Caco-2 (cell line): ENCODE measurements at regions not wholly inside any gene's neighbourhood (a gene's known extent, or its start where the extent isn't known, plus 50 kb on each side); places are given as distances from the start of the nearest gene placed in this dataset.

ENCODE experiments used
- BruUV-seq: library from RNA; stranded (reverse); fragments of 400-500 nt; replicated peaks from 2 replicates; lab custom pipeline; 2021; lab: Mats Ljungman, UMichigan
- CTCF ChIA-PET: fragments of 300-600 bp; sonication (Branson Sonifier 250); formaldehyde crosslinking; loops from one replicate; lab custom pipeline; 2022; ENCODE audit warnings: antibody characterized with exemption; lab: Charles Lee
- POLR2A ChIA-PET: fragments of 300-600 bp; sonication (Branson Sonifier 250); formaldehyde crosslinking; loops from one replicate; lab custom pipeline; 2022; ENCODE audit warnings: antibody characterized with exemption; lab: Charles Lee
- DNase-seq, 2 experiments: peaks; one replicate each; pipeline versions ENCODE4 v3.0.0 to v3.0.0-alpha.2; 2020 to 2022
- H3K27me3 ChIP-seq: replicated peaks from 2 replicates; pipeline ENCODE4 v1.6.0; 2011; ENCODE audit warnings: low read length; ENCODE audit not compliant: control insufficient read depth, insufficient read depth
- H3K36me3 ChIP-seq: 2 replicates; pipeline ENCODE4 v1.5.1; 2011; ENCODE audit warnings: low read length; ENCODE audit not compliant: control insufficient read depth, insufficient read depth
- H3K4me1 ChIP-seq: fragments of 250-450 bp; sonication (Bioruptor Pico); 2 replicates; pipeline ENCODE4 v1.5.1; 2020; ENCODE audit warnings: mild to moderate bottlenecking
- H3K4me3 ChIP-seq: 2 replicates; pipeline ENCODE4 v1.5.1; 2011; ENCODE audit warnings: low read depth, mild to moderate bottlenecking, control low read depth, low read length
- H3K9me3 ChIP-seq: fragments of 250-450 bp; sonication (Bioruptor Pico); 2 replicates; pipeline ENCODE4 v1.5.1; 2020; ENCODE audit warnings: mild to moderate bottlenecking, moderate library complexity
- H3K27ac Mint-ChIP-seq: one replicate; pipeline ENCODE4 v1.8.0; 2022; ENCODE audit warnings: mixed read lengths; ENCODE audit not compliant: unreplicated experiment
- H3K27me3 Mint-ChIP-seq: one replicate; pipeline ENCODE4 v1.8.0; 2022; ENCODE audit warnings: mixed read lengths; ENCODE audit not compliant: insufficient read depth, unreplicated experiment
- H3K36me3 Mint-ChIP-seq: one replicate; pipeline ENCODE4 v1.8.0; 2022; ENCODE audit warnings: mild to moderate bottlenecking, mixed read lengths; ENCODE audit not compliant: insufficient read depth, unreplicated experiment
- H3K4me1 Mint-ChIP-seq: one replicate; pipeline ENCODE4 v1.8.0; 2022; ENCODE audit warnings: low read depth, mixed read lengths; ENCODE audit not compliant: unreplicated experiment
- H3K4me3 Mint-ChIP-seq: one replicate; pipeline ENCODE4 v1.8.0; 2022; ENCODE audit warnings: mild to moderate bottlenecking, moderate library complexity, mixed read lengths; ENCODE audit not compliant: unreplicated experiment
- H3K9me3 Mint-ChIP-seq: one replicate; pipeline ENCODE4 v1.8.0; 2022; ENCODE audit warnings: mixed read lengths; ENCODE audit not compliant: unreplicated experiment
- CTCF ChIP-seq, 2 experiments: fragments of 200-600 bp in 1 of 2; IDR thresholded peaks; 1 replicate in 1 of 2; 2 replicates in 1 of 2; pipeline versions ENCODE4 v1.5.1 to v1.8.0; 2011 to 2022; ENCODE audit warnings: antibody characterized with exemption in 1 of 2, control low read depth in 1 of 2, inconsistent platforms in 1 of 2, low read depth in 1 of 2, low read length in 1 of 2, mild to moderate bottlenecking in 1 of 2, moderate library complexity in 1 of 2; ENCODE audit not compliant: insufficient read depth in 1 of 2, severe bottlenecking in 1 of 2, unreplicated experiment in 1 of 2
- intact Hi-C: fragments of 100-400 bp; cut with micrococcal nuclease; formaldehyde crosslinking; loops from one replicate; pipeline ENCODE4 v1.10.0; 2022; ENCODE audit not compliant: unreplicated experiment

- H3K27me3 ChIP-seq: no peaks in the 10 kb centered on the region
- H3K9me3 ChIP-seq: no peaks in the 10 kb centered on the region
- H3K4me3 Mint-ChIP-seq: no peak overlapping the region
- no peaks in the 10 kb centered on the region for H3K4me1 ChIP-seq
- CTCF ChIA-PET: no interaction called here
- BruUV-seq: no TSS peak
- DNase-seq: no peak
- no peaks in the 10 kb centered on the region for H3K27me3 Mint-ChIP-seq
- intact Hi-C loops: no loop called here
- TF ChIP-seq CTCF (IDR thresholded peaks at IDR 0.05; ENCODE audit: insufficient read depth in 1 of 2, low read depth in 1 of 2, low read length in 1 of 2, severe bottlenecking in 1 of 2, unreplicated experiment in 1 of 2): no peak
- no peak overlapping the region for H3K27ac Mint-ChIP-seq
- H3K36me3 ChIP-seq: no peaks in the 10 kb centered on the region
- H3K4me3 ChIP-seq: no peak overlapping the region
- H3K9me3 Mint-ChIP-seq: no peaks in the 10 kb centered on the region
- POLR2A ChIA-PET: no interaction called here
- H3K36me3 Mint-ChIP-seq: no peaks in the 10 kb centered on the region
- no peaks in the 10 kb centered on the region for H3K4me1 Mint-ChIP-seq
Measured at GRCh38 chr13:83162493-83162892, 719.8 kb downstream of the SLITRK1 start.

- Mint-ChIP-seq H3K27me3 (no peaks in the 10 kb centered on the region), H3K36me3 (no peaks in the 10 kb centered on the region), H3K27ac (no peak overlapping the region), H3K4me3 (no peak overlapping the region), H3K9me3 (no peaks in the 10 kb centered on the region), H3K4me1 (no peaks in the 10 kb centered on the region)
- Histone ChIP-seq H3K9me3 (no peaks in the 10 kb centered on the region), H3K4me1 (no peaks in the 10 kb centered on the region), H3K27me3 (no peaks in the 10 kb centered on the region), H3K4me3 (no peak overlapping the region), H3K36me3 (no peaks in the 10 kb centered on the region)
- no TSS peak for BruUV-seq
- intact Hi-C loops: no loop called here
- DNase-seq: no peak
- ChIA-PET CTCF (no interaction called here), POLR2A (no interaction called here)
- TF ChIP-seq CTCF (IDR thresholded peaks at IDR 0.05; ENCODE audit: insufficient read depth in 1 of 2, low read depth in 1 of 2, low read length in 1 of 2, severe bottlenecking in 1 of 2, unreplicated experiment in 1 of 2): no peak
Measured at GRCh38 chr13:83153848-83154247, 728.4 kb downstream of the SLITRK1 start.

GRCh38 chr13:83151308-83151660 lies 731.0 kb downstream of the SLITRK1 start:
- Mint-ChIP-seq H3K9me3 (no peaks in the 10 kb centered on the region), H3K36me3 (no peaks in the 10 kb centered on the region), H3K27me3 (no peaks in the 10 kb centered on the region), H3K4me1 (no peaks in the 10 kb centered on the region), H3K4me3 (no peak overlapping the region), H3K27ac (no peak overlapping the region)
- no peaks in the 10 kb centered on the region for H3K27me3 ChIP-seq
- no TSS peak for BruUV-seq
- ChIA-PET CTCF (no interaction called here), POLR2A (no interaction called here)
- intact Hi-C loops: no loop called here
- H3K4me3 ChIP-seq: no peak overlapping the region
- no peaks in the 10 kb centered on the region for H3K36me3 ChIP-seq
- DNase-seq: no peak
- TF ChIP-seq CTCF (IDR thresholded peaks at IDR 0.05; ENCODE audit: insufficient read depth in 1 of 2, low read depth in 1 of 2, low read length in 1 of 2, severe bottlenecking in 1 of 2, unreplicated experiment in 1 of 2): no peak
- H3K9me3 ChIP-seq: no peaks in the 10 kb centered on the region
- no peaks in the 10 kb centered on the region for H3K4me1 ChIP-seq
